ENCODE measurements at regions not wholly inside any gene's neighbourhood (a gene's known extent, or its start where the extent isn't known, plus 50 kb on each side); places are given as distances from the start of the nearest gene placed in this dataset.

- TF ChIP-seq, protein P1, sequence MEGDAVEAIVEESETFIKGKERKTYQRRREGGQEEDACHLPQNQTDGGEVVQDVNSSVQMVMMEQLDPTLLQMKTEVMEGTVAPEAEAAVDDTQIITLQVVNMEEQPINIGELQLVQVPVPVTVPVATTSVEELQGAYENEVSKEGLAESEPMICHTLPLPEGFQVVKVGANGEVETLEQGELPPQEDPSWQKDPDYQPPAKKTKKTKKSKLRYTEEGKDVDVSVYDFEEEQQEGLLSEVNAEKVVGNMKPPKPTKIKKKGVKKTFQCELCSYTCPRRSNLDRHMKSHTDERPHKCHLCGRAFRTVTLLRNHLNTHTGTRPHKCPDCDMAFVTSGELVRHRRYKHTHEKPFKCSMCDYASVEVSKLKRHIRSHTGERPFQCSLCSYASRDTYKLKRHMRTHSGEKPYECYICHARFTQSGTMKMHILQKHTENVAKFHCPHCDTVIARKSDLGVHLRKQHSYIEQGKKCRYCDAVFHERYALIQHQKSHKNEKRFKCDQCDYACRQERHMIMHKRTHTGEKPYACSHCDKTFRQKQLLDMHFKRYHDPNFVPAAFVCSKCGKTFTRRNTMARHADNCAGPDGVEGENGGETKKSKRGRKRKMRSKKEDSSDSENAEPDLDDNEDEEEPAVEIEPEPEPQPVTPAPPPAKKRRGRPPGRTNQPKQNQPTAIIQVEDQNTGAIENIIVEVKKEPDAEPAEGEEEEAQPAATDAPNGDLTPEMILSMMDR (IDR thresholded peaks at IDR 0.05; ENCODE audit: insufficient read depth, low read length) = no peak
- no peak for TF ChIP-seq POLR2AphosphoS5 (IDR thresholded peaks at IDR 0.05; ENCODE audit: low read depth)
- no peak for TF ChIP-seq GABPA (IDR thresholded peaks at IDR 0.05; ENCODE audit: low read depth)
Measured at GRCh38 chr12:124617615-124618014, 50.2 kb upstream of the NCOR2 start.
